ENCODE measurements at regions not wholly inside any gene's neighbourhood (a gene's known extent, or its start where the extent isn't known, plus 50 kb on each side); places are given as distances from the start of the nearest gene placed in this dataset.

- Mint-ChIP-seq H3K36me3 (ENCODE audit: low read depth, unreplicated experiment) (no peaks in the 10 kb centered on the region), H3K4me1 (ENCODE audit: low read depth, unreplicated experiment) (peaks cover 2% of the 10 kb centered on the region), H3K27ac (ENCODE audit: unreplicated experiment) (no peak overlapping the region), H3K9me3 (ENCODE audit: unreplicated experiment) (no peaks in the 10 kb centered on the region), H3K27me3 (ENCODE audit: low read depth, unreplicated experiment) (no peaks in the 10 kb centered on the region), H3K4me3 (ENCODE audit: unreplicated experiment) (no peak overlapping the region)
- no peak overlapping the region for H3K9ac ChIP-seq (ENCODE audit: low read length)
- H3K9me3 ChIP-seq (ENCODE audit: insufficient read depth, low read depth, low read length), result no peaks in the 10 kb centered on the region
- TF ChIP-seq EZH2 (IDR thresholded peaks at IDR 0.05; ENCODE audit: insufficient read depth, low read length) (no peak), CTCF (IDR thresholded peaks at IDR 0.05; ENCODE audit: insufficient read depth, low read depth, low read length) (no peak)
- H2AFZ ChIP-seq (ENCODE audit: low read depth, low read length), result no peak overlapping the region
- H3K27ac ChIP-seq (ENCODE audit: low read depth, low read length), result no peak overlapping the region
- no peak for DNase-seq (ENCODE audit: low read depth)
- no peaks in the 10 kb centered on the region for H4K20me1 ChIP-seq (ENCODE audit: insufficient read depth, low read length)
- no peaks in the 10 kb centered on the region for H3K4me1 ChIP-seq (ENCODE audit: insufficient read depth, low read length)
- no peak overlapping the region for H3K4me2 ChIP-seq (ENCODE audit: low read length)
- no peaks in the 10 kb centered on the region for H3K27me3 ChIP-seq (ENCODE audit: insufficient read depth, low read length)
- H3K79me2 ChIP-seq (ENCODE audit: insufficient read depth, low read length), result no peaks in the 10 kb centered on the region
- no peaks in the 10 kb centered on the region for H3K36me3 ChIP-seq (ENCODE audit: insufficient read depth, low read length)
- H3K4me3 ChIP-seq (ENCODE audit: insufficient read depth, low read depth, low read length), result no peak overlapping the region
- FAIRE-seq, result no peak
Observed at GRCh38 chr2:193703411-193703810, 1508.7 kb upstream of the TMEFF2 start.

GRCh38 chr2:193701484-193701883 is 1506.8 kb upstream of the TMEFF2 start:
- Mint-ChIP-seq H3K4me3 (ENCODE audit: unreplicated experiment) (no peak overlapping the region), H3K4me1 (ENCODE audit: low read depth, unreplicated experiment) (peaks cover 2% of the 10 kb centered on the region), H3K27me3 (ENCODE audit: low read depth, unreplicated experiment) (no peaks in the 10 kb centered on the region), H3K9me3 (ENCODE audit: unreplicated experiment) (no peaks in the 10 kb centered on the region), H3K27ac (ENCODE audit: unreplicated experiment) (no peak overlapping the region), H3K36me3 (ENCODE audit: low read depth, unreplicated experiment) (no peaks in the 10 kb centered on the region)
- H3K9ac ChIP-seq (ENCODE audit: low read length), result no peak overlapping the region
- no peaks in the 10 kb centered on the region for H3K36me3 ChIP-seq (ENCODE audit: insufficient read depth, low read length)
- no peaks in the 10 kb centered on the region for H3K9me3 ChIP-seq (ENCODE audit: insufficient read depth, low read depth, low read length)
- TF ChIP-seq CTCF (IDR thresholded peaks at IDR 0.05; ENCODE audit: insufficient read depth, low read depth, low read length) (no peak), EZH2 (IDR thresholded peaks at IDR 0.05; ENCODE audit: insufficient read depth, low read length) (no peak)
- no peak for DNase-seq (ENCODE audit: low read depth)
- no peak overlapping the region for H3K4me3 ChIP-seq (ENCODE audit: insufficient read depth, low read depth, low read length)
- no peak overlapping the region for H3K4me2 ChIP-seq (ENCODE audit: low read length)
- H3K4me1 ChIP-seq (ENCODE audit: insufficient read depth, low read length), result no peaks in the 10 kb centered on the region
- H4K20me1 ChIP-seq (ENCODE audit: insufficient read depth, low read length), result no peaks in the 10 kb centered on the region
- no peak for FAIRE-seq
- H3K27me3 ChIP-seq (ENCODE audit: insufficient read depth, low read length), result no peaks in the 10 kb centered on the region
- no peak overlapping the region for H3K27ac ChIP-seq (ENCODE audit: low read depth, low read length)
- H2AFZ ChIP-seq (ENCODE audit: low read depth, low read length), result no peak overlapping the region
- no peaks in the 10 kb centered on the region for H3K79me2 ChIP-seq (ENCODE audit: insufficient read depth, low read length)

GRCh38 chr2:193695367-193695766 is 1500.6 kb upstream of the TMEFF2 start:
- Mint-ChIP-seq H3K4me3 (ENCODE audit: unreplicated experiment) (no peak overlapping the region), H3K9me3 (ENCODE audit: unreplicated experiment) (no peaks in the 10 kb centered on the region), H3K27me3 (ENCODE audit: low read depth, unreplicated experiment) (no peaks in the 10 kb centered on the region), H3K27ac (ENCODE audit: unreplicated experiment) (no peak overlapping the region), H3K36me3 (ENCODE audit: low read depth, unreplicated experiment) (no peaks in the 10 kb centered on the region), H3K4me1 (ENCODE audit: low read depth, unreplicated experiment) (peaks cover 2% of the 10 kb centered on the region)
- TF ChIP-seq EZH2 (IDR thresholded peaks at IDR 0.05; ENCODE audit: insufficient read depth, low read length) (no peak), CTCF (IDR thresholded peaks at IDR 0.05; ENCODE audit: insufficient read depth, low read depth, low read length) (peak; percentile 47)
- H3K27me3 ChIP-seq (ENCODE audit: insufficient read depth, low read length), result no peaks in the 10 kb centered on the region
- H3K27ac ChIP-seq (ENCODE audit: low read depth, low read length), result no peak overlapping the region
- no peaks in the 10 kb centered on the region for H3K9me3 ChIP-seq (ENCODE audit: insufficient read depth, low read depth, low read length)
- no peak overlapping the region for H2AFZ ChIP-seq (ENCODE audit: low read depth, low read length)
- H4K20me1 ChIP-seq (ENCODE audit: insufficient read depth, low read length), result no peaks in the 10 kb centered on the region
- no peaks in the 10 kb centered on the region for H3K79me2 ChIP-seq (ENCODE audit: insufficient read depth, low read length)
- DNase-seq (ENCODE audit: low read depth), result peak; percentile 6
- H3K4me1 ChIP-seq (ENCODE audit: insufficient read depth, low read length), result no peaks in the 10 kb centered on the region
- H3K4me2 ChIP-seq (ENCODE audit: low read length), result no peak overlapping the region
- no peak overlapping the region for H3K9ac ChIP-seq (ENCODE audit: low read length)
- FAIRE-seq, result no peak
- H3K36me3 ChIP-seq (ENCODE audit: insufficient read depth, low read length), result no peaks in the 10 kb centered on the region
- no peak overlapping the region for H3K4me3 ChIP-seq (ENCODE audit: insufficient read depth, low read depth, low read length)
